Stimulated activated naive CD4-positive, alpha-beta T cell (primary cell): ENCODE measurements at regions not wholly inside any gene's neighbourhood (a gene's known extent, or its start where the extent isn't known, plus 50 kb on each side); places are given as distances from the start of the nearest gene placed in this dataset.
"Not testable (repeated sequence)": the region's sequence is repeated elsewhere in the genome, so short reads cannot be mapped to it uniquely, and the experiment has no call there.

Experiments
- DNase-seq, 6 experiments: peaks; one replicate each; lab custom pipeline; 2025; lab: John Stamatoyannopoulos, UW

DNA sequence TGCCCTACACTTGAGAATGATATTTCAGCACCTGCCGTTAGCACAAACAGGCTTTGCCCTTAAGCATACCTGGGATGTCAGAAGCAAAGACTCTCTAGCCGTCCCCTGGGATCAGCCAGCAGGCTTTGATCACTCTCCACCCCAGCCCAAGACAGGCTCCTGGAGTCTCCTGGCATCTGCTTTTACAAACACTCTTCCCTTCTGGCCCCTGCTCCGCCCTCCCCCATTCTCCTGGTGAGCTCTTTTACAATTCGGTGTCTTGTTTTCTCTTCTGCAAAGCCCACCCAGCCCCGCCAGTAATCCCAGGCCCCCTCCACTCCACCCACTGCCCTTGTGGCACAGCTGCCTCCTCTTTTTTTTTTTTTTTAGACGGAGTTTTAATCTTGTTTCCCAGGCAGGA is 50.4 kb downstream of the KATNIP start:
- no peak for DNase-seq

DNA sequence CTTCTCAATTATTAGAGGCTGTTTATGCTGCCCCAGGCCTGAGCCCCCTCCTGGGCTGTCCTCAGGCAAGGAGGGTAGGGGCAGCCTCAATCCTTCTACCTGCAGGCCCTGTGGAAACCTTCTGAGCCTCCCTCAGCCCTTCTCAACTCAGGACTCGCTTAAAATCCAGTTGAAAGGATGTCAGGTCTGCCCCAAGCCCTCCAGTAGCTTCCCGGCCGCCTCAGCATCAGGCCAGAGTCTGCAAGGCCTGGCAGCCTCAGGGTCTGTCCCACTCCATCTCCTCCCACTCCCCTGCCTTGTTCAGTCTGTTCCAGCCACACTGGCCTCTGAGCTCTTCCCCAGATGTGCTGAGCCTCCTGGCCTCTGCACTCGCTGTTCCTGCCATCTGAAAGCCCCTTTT is 52.2 kb downstream of the KATNIP start:
- no peak for DNase-seq

DNA sequence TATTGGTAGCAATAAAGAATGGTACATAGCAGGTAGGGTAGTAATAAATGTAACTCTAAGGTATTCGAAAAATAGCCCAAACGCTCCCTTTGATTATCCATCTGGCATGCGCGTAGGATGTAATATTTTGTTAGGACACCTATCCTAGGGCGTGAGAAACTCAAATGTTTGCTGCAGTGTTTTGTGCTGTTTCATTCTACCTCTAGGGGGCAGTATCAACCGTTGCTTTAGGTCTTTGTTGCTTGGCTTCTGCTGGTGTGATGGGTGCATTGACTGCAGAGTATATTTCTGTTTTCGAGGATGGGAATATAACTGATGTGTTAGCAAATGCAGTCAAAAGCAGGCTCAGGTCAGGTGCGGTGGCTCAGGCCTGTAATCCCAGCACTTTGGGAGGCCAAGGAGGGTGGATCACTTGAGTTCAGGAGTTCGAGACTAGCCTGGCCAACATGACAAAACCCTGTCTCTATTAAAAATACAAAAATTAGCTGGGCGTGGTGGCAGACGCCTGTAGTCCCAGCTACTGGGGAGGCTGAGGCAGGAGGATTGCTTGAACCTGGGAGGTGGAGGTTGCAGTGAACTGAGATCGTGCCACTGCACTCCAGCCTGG is 55.7 kb downstream of the KATNIP start:
- not testable (repeated sequence) for DNase-seq

DNA sequence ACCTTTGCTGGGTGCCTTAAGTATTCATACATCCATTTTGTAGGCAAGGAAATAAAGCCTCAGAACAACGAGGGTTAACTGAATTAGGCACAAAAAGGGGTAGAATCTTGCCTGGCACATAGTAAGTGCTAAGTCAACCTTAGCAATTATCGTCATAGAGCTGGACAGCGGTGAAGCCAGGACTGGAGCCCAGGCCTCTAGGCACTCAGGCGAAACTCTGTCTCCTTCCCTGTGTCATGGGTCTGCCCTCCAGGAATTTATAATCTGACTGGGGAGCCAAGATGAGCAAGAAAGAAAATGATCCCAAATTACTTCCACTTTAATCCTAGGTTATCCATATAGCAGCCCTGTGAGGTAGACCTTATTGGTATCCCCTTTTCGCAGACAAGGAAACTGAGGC is 61.4 kb downstream of the KATNIP start:
- no peak for DNase-seq

DNA sequence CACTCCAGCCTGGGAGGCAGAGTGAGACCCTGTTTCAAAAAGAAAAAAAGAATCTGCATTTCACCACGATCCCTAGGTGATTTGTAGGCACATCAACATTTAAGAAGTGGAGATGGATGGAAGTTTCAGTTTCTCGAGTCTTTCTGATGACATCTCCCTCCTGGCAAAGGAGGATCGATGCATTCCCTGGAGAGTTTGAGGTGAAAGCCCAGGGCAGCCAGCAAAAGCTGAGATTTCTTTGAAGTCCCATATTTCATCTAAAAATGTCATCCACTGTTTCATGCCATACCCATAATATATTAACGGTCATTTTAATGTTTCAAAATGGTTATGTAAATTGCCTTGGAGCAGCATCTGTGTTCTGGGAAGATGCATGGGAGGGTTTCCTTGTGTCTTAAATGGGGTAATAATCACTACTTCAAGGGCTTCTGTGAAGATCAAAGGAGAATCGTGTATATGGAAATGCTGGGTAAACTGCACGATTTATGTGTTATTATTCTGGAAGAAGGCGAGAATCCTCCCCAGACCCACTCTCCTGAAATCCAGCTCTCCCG is 63.4 kb downstream of the KATNIP start:
- no peak for DNase-seq

DNA sequence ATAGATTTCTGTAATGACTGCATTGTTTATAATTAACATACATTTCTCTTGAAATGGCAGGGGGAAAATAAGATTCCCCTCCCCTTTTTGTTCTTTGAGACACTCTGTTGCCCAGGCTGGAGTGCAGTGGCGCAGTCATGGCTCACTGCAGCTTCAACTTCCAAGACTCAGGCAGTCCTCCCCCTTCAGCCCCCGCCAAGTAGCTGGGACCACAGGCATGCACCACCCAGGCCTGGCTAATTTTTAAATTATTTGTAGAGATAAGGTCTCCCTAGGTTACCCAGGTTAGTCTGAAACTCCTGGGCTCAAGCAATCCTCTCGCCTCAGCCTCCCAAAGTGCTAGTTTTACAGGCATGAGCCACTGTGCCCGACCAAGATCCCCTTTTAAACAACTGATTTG is 67.7 kb downstream of the KATNIP start:
- DNase-seq: no peak

DNA sequence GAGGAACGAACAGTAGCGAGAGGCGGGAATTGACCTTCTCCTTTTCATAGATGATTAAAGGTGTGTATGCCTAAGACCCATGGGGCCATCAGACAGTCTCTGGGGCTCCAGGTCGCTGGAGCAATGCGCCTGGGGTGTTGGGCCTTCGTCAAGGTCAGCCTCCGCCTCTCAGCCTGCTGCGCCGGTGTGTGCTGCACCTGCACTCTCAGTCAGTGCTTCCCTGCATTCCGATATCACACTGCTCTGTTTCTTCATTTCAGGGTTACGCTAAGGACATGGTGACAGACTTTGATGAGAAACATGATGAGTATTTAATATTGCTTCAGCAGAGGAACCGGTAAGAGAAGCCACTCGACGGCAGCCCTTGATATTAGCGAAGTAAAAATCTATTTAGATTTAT is 68.2 kb downstream of the KATNIP start:
- DNase-seq: no peak

DNA sequence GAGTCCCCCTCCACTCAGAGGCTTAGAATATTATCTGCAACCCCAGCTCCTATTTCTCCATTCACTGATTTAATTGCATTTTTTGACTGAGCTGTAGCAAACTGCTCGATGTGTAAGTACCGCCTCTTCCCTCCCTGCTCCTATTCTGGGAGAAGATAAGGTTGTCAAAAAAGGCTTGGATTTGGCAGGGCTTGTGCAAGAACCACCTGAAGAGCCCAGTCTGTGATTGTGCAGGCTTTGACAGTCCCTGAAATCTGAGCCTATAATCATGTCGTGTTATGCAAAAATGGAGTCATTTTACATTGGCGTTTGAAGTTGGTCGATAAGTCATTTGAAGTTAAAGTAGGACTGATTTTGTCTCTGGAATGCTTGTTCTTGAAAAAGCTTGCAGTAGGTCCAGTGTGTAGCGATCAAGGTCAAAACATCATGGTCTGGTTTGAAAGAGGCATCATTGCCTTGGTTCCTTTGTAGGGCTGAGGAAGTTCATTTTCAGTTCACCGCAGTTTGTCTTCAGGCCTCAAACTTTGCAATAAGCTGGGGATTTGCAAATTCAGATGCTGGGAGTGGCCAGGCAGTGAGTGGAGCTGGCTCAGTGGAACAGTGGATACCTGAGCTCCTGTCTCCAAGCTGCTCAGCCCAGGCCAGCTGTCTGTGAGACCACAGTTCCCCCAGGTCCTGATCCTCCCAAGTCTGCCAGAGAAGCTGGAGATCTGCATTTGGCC is 68.8 kb downstream of the KATNIP start:
- DNase-seq: no peak

DNA sequence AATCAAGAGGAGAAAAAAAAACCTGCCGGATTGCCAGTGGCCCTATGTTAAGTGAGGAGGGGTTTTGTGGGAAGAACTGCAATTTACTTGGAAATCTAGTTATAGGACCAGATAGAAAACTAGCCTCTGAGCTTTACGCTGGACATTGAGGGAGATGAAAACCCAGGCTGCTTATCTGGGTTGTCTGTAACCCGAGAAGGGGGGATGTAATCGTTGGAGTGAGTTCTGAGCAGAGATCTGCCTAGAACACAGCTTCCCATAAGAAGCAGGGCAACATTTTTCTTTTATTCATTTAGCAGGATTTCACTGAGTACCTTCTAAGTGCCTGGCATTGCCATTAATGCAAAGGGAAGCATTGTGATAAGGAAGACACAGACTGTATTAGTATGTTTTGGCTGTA is 70.6 kb downstream of the KATNIP start:
- no peak for DNase-seq

DNA sequence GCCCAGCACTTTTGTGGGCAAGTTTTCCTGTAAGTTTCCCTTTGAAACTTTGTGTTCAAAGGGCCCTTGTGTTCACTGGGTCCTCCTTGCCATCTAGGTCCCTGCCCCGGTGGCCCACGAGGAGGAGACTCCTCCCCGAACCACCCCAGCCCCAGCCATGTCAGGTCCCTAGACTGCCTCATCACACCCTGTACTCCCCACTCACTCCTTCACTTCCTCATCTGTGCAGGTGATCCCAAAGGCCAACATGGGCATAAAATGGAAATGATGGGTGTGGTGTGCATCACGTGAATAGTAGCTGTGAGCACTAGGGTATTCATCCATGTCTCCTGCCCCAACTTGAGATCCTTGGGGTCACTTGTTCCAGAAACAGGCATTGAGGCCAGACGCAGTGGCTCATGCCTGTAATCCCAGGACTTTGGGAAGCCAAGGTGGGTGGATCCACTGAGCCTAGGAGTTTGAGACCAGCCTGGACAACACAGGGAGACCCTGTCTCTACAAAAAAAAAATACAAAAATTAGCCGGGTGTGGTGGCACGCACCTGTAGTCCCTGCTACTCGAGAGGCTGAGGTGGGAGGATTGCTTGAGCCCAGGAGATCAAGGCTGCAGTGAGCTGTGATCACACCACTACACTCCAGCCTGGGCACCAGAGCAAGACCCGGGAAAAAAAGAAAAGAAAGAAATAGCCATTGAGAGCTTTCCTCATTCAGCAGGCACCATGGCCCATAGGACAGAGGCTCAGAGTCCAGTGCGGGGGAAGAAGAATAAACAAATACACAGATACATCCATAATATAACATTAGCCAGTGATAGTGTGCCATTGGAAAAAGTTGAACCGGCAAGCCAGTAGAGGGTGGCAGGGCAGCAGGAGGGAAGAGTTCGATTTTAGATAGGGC is 74.5 kb downstream of the KATNIP start:
- DNase-seq: no peak

DNA sequence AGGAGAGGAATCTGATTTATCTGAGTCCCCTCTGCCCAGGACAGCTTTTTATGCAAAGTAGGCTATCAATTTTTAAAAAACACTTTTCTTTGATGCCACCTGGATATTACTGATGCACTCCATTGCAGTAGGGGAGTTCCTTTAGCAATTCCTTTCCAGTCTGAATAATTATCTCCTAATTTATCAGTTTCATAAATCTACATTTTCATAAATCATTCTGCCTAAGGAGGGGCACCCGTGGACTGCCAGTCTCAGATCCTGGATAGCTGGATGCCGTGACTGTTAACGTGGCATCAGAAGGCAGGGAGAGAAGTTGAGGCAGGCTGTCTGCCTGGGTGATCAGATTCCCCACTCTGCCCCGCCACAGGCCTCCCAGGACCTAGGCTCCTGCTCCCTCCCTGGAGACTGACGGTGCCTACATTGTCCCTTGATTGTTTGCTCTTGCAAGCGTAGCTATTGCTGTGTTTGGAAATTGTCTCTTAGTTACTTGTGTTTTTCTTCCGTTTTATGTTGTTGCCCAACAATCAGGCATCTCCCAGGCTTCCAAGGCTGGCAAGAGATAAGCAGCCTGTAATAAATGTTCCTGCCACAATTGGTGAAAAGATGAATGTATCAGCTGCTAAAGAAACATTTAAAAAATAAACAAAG is 75.2 kb downstream of the KATNIP start:
- no peak for DNase-seq

DNA sequence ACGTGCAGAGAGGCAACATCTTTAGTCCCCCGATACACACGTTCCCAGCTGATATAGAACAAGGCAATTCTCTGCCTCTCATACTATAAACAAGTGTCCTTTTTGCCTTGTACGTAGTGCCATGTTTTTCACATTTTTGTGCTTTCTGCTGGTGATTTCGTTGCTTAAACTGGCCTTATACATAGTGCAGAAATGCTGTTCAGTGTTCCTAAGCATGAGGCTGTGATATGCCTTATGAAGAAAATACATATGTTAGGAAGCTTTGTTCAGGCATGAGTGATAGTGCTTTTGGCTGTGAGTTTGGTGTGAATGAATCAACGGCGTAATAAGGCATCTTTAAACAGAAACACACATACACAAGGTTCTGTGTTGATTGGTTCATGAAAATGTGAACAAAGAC is 77.2 kb downstream of the KATNIP start:
- no peak for DNase-seq

DNA sequence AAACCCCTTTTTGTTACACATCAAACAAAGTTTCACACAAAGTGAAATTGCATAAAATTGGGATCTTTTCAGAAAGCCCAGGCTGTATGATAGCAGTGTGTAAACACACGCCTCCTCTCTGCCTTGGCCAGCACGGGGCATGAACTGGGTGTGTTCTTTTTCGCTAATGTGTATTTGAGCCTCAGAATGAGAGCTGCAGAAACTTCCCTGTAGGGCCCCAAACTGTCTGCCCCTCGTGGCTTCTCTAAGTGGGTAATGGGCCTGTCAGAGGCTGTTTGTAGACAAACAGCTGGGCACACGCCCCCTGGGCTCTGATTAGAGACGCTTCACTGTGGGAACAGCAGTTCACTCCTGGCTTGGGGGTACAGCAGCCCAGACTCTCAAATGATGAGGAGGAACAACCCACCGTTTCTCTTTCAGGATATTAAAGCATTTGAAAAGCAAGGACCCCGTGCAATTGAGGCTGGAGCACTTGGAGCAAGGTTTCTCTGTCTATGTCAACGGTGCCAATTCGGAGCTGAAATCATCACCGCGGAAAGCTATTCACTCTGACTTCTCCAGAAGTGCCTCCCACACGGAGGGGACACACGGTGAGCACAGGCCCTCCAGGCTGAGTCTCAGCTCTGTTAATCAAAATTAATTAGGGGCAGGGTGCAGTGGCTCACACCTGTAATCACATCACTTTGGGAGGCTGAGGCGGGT is 78.4 kb downstream of the KATNIP start:
- DNase-seq: no peak

DNA sequence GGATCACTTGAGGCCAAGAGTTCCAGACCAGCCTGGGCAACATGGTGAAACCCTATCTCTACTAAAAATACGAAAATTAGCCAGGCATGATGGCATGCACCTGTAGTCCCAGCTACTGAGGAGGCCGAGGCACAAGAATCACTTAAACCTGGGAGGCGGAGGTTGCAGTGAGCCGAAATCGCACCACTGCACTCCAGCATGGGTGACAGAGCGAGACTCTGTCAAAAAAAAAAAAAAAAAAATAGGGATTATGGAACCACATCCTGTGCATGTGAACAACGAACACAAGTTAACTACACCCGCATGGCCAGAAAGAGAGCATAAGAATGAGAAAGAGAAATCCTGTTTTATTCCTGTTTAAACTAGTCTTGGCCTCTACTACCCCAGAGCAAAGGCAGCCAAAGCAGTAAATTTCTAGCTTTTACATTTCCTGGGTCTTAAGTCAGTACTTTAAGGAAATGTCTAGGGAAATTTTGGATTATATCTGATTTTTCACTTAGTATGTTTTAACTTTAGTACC is 79.1 kb downstream of the KATNIP start:
- DNase-seq: not testable (repeated sequence)

DNA sequence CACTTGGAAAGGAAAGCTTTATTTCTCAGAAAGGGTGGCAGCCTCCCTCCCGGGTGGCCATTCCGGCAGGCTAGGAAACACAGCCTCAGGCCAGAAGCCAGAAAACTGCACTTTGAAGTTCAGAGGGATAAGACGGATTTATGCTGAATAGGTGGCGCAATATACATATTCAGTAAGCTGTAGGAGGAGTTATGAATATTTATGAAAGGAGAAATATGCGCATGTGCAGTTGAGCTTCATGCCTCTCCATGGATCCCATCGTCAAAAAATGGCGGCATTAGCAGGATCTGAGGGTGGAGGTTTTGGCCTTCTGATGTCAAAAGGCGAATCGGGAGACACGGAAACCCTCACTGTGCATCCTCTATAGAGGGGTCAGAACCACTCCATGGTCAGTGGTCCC is 82.3 kb downstream of the KATNIP start:
- no peak for DNase-seq

DNA sequence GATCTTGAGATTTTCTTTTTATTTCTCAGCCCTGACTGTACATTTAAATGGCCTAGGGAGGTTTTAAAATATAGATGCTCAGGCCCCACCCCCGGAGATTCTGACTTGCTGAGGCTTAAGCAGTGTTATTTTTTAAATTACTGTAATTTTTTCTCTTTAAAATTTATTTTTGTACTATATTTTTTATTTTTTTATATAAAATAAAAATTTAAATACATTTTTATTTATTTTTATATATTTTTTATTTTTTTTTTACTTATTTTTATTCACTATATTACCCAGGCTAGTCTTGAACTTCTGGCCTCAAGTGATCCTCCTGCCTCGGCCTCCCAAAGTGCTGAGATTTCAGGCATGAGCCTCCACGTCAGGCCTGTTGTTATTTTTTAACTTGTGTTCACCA is 83.3 kb downstream of the KATNIP start:
- DNase-seq: no peak

DNA sequence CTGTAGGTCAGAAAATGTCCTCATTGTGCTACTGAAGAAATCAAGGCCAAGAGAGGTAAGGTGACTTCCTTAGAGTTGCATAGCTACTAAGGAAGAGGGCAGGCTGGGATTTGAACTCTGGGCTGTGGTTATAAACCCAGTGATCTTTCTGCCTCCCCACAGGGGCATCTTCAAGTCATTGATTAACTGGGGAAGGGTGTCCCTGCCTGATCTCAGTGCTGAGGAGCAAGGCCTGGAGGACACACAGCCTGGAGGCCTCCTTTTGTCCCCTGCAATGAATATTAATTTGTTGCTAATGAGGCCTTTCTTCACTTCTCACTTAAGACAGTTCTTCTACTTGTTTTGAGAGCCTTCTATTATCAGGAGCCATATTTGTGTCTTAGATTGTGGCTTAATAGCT is 83.8 kb downstream of the KATNIP start:
- DNase-seq: no peak

DNA sequence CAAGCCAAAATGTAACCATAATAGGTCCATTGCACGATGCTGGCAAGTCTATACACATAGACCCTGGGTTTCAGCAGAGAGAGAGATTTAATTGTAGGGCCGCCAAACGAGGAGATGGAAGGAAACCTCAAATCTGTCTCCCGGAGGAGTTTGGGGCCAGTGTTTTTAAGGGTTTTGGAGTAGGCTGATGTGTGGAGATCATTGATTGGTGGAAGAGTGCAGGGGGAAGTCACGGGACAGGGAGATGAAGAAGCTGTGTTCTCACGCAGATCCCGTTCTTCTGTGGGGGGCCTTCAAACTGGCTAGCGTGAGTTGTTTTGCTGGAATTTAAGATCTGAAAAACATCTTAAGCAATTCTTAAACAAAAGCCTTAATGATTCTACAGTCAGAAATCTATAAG is 84.8 kb downstream of the KATNIP start:
- no peak for DNase-seq

DNA sequence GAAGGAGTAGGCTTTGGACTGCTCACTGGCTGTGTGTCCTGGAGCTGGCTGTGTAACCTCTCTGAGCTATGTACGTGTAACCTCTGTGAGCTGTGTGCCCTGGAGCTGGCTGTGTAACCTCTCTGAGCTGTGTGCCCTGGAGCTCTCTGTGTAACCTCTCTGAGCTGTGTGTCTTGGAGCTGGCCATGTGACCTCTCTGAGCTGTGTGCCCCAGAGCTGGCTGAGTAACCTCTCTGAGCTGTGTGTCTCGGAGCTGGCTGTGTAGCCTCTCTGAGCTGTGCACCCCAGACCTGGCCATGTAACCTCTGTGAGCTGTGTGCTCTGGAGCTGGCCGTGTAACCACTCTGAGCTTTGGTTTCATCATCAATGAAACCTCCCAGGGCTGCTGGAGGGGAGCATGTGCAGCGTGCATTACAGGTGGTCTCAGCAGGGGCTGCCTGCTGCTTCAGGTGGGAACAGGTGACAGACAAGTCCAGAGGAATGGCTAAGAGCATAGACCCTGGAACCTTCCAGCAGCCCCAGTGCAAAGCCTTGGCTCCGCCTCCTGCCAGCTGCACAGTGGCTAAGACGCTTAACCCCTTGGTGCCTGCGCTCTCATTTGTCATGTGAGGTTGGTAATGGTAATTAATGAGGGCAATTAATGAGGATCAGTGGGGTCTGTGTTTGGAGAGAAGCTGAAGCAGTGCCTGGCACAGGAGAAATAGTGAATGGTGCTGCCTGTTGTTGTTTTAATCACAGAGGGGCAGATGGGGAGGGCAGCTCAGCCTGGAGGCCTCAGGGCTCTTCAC is 86.7 kb downstream of the KATNIP start:
- DNase-seq: no peak

DNA sequence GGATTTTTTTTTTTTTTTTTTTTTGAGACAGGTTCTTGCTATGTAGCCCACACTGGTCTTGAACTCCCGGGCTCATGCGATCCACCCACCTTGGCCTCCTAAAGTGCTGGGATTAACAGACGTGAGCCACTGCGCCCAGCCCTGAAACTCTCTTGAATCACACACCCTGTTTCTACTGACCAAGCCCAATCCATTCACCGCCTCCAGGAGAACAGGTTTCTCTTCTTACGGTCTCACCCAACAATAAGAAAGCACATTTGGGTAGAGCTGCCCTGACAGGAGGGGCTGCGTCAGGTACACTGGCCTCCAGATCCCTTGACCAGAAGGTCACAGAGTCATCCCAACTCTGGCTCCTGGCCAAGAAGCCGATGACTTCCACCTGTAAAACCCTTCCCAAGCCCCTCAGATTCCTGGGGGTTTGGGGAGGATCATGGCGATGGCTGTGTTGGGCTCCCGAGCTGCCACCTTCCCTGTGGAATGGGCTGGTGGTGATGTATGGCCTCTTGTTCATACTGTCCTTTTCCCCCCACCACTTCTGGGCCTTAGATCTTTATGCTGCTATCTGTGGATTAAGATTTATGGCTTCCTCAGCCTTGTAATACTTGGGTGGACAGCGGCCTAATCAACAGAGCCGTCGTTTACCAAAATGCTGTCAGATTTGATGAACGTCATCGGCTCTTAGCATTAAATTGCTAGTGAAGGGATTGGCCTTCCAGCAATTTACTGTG is 89.1 kb downstream of the KATNIP start:
- DNase-seq: no peak
